ENCODE measurements at regions not wholly inside any gene's neighbourhood (a gene's known extent, or its start where the extent isn't known, plus 50 kb on each side); places are given as distances from the start of the nearest gene placed in this dataset.

GRCh38 chr18:1475867-1476266, 571.2 kb downstream of the ADCYAP1 start:
- TF ChIP-seq CTCF (IDR thresholded peaks at IDR 0.05; ENCODE audit: insufficient read depth, missing control alignments): no peak
- DNase-seq (ENCODE audit: insufficient read length, low spot score) (no peak), FAIRE-seq (no peak)

- DNase-seq (ENCODE audit: insufficient read length, low spot score): no peak
- TF ChIP-seq CTCF (IDR thresholded peaks at IDR 0.05; ENCODE audit: insufficient read depth, missing control alignments): no peak
- FAIRE-seq: peak; percentile 16
These were observed 575.6 kb downstream of the ADCYAP1 start for GRCh38 chr18:1480309-1480708.

- FAIRE-seq: no peak
- DNase-seq (ENCODE audit: insufficient read length, low spot score): no peak
- no peak for TF ChIP-seq CTCF (IDR thresholded peaks at IDR 0.05; ENCODE audit: insufficient read depth, missing control alignments)
These were observed 576.9 kb downstream of the ADCYAP1 start for GRCh38 chr18:1481577-1481976.

- no peak for TF ChIP-seq CTCF (IDR thresholded peaks at IDR 0.05; ENCODE audit: insufficient read depth, missing control alignments)
- FAIRE-seq (peak; percentile 29), DNase-seq (ENCODE audit: insufficient read length, low spot score) (no peak)
These were observed 578.7 kb downstream of the ADCYAP1 start for GRCh38 chr18:1483385-1483784.

GRCh38 chr18:1487457-1487856, 582.8 kb downstream of the ADCYAP1 start:
- no peak for FAIRE-seq
- TF ChIP-seq CTCF (IDR thresholded peaks at IDR 0.05; ENCODE audit: insufficient read depth, missing control alignments): no peak
- no peak for DNase-seq (ENCODE audit: insufficient read length, low spot score)

- TF ChIP-seq CTCF (IDR thresholded peaks at IDR 0.05; ENCODE audit: insufficient read depth, missing control alignments): no peak
- no peak for DNase-seq (ENCODE audit: insufficient read length, low spot score)
- no peak for FAIRE-seq
These were observed 583.7 kb downstream of the ADCYAP1 start for GRCh38 chr18:1488394-1488793.

GRCh38 chr18:1488957-1489356, 584.3 kb downstream of the ADCYAP1 start:
- no peak for FAIRE-seq
- DNase-seq (ENCODE audit: insufficient read length, low spot score): no peak
- no peak for TF ChIP-seq CTCF (IDR thresholded peaks at IDR 0.05; ENCODE audit: insufficient read depth, missing control alignments)

All from D721Med (cell line).